Brain microvascular endothelial cell (primary cell): ENCODE measurements at regions not wholly inside any gene's neighbourhood (a gene's known extent, or its start where the extent isn't known, plus 50 kb on each side); places are given as distances from the start of the nearest gene placed in this dataset.

Experiments
- DNase-seq: peaks from one replicate; pipeline ENCODE4 v3.0.0-alpha.2; 2020
- H3K27ac ChIP-seq: fragments of 250-450 bp; sonication (Bioruptor Pico); 2 replicates; pipeline ENCODE4 v1.5.1; 2020; ENCODE audit warnings: mild to moderate bottlenecking, moderate library complexity
- H3K27me3 ChIP-seq: fragments of 250-450 bp; sonication (Bioruptor Pico); replicated peaks from 2 replicates; pipeline ENCODE4 v1.5.1; 2020; ENCODE audit warnings: mild to moderate bottlenecking
- H3K36me3 ChIP-seq: fragments of 250-450 bp; sonication (Bioruptor Pico); replicated peaks from 2 replicates; pipeline ENCODE4 v1.5.1; 2020; ENCODE audit warnings: mild to moderate bottlenecking
- H3K4me3 ChIP-seq: 2 replicates; pipeline ENCODE4 v1.5.1; 2011; ENCODE audit warnings: low read depth, mild to moderate bottlenecking, control low read depth, low read length, moderate library complexity
- CTCF ChIP-seq: IDR thresholded peaks from 2 replicates; pipeline ENCODE4 v1.5.1; 2011; ENCODE audit warnings: low read depth, mild to moderate bottlenecking, moderate library complexity, low read length, control low read depth, inconsistent platforms; ENCODE audit errors: missing control alignments
- in situ Hi-C: cut with HindIII; loops from 2 replicates; pipeline ENCODE4 v1.10.0; 2017; ENCODE audit warnings: low sequenced_read_pairs, low pct_ligation_motif_present

DNA sequence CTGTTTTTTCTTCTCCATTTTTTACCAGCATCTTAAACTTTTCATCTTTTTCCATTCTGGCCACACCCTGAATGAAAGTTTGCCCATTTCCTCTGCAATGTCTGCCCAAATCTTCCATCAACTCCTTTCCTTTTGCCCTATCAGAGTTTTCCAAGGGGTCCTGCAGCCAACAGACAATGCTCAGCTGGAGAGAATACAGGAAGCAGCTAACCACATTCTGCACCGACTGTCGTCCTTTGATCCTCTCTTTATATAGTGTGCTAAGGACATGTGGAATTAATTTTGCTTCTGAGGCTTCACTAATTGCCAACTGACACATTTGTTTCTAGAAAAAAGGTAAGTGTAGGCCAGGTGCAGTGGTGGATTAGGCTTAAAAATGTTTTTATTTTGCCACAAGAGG, 50.5 kb upstream of the DLX2 start:
- Histone ChIP-seq H3K36me3 (no peaks in the 10 kb centered on the region), H3K27ac (no peak overlapping the region), H3K4me3 (no peak overlapping the region), H3K27me3 (no peaks in the 10 kb centered on the region)
- no peak for DNase-seq
- in situ Hi-C loops, result no loop called here
- no peak for TF ChIP-seq CTCF

- Histone ChIP-seq H3K36me3 (no peaks in the 10 kb centered on the region), H3K27me3 (no peaks in the 10 kb centered on the region), H3K27ac (no peak overlapping the region), H3K4me3 (no peak overlapping the region)
- in situ Hi-C loops, result no loop called here
- no peak for TF ChIP-seq CTCF
- DNase-seq, result no peak
Measured at GRCh38 chr2:172153757-172154156, 51.1 kb upstream of the DLX2 start.

DNA sequence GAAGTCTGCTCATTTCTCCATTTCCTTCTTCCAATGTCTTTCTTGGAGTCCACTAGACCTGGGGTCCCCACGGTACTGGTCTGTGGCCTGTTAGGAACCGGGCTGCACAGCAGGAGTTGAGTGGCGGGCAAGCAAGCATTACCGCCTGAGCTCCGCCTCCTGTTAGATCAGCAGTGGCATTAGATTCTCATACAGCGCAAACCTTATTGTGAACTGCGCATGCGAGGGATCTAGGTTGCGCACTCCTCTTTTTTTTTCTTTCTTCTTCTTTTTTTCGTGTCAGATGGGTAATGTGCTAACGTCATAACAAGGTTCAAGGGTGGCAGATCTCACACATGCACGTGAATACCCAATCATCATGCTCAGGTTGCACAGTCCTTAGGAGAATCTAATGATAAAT, 53.1 kb upstream of the DLX2 start:
- H3K36me3 ChIP-seq, result no peaks in the 10 kb centered on the region
- no peak overlapping the region for H3K4me3 ChIP-seq
- no peak for DNase-seq
- TF ChIP-seq CTCF, result no peak
- H3K27ac ChIP-seq, result no peak overlapping the region
- H3K27me3 ChIP-seq, result no peaks in the 10 kb centered on the region
- in situ Hi-C loops, result no loop called here

DNA sequence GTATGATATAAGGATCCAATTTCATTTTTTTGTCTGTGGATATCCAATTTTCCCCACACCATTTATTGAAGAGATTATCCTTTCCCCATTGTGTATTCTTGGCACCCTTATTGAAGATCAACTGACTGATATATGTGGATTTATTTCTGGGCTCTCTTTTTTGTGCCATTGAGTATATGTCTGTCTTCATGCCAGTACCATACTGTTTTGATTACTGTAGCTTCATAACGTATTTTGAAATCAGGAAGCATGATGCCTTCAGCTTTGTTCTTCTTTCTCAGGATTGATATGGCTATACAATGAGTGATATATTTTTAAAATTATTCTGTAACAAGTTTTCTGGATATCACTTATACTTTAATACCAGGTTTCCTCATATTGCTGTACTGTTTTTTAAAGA, 58.1 kb upstream of the DLX2 start:
- no peak overlapping the region for H3K4me3 ChIP-seq

DNA sequence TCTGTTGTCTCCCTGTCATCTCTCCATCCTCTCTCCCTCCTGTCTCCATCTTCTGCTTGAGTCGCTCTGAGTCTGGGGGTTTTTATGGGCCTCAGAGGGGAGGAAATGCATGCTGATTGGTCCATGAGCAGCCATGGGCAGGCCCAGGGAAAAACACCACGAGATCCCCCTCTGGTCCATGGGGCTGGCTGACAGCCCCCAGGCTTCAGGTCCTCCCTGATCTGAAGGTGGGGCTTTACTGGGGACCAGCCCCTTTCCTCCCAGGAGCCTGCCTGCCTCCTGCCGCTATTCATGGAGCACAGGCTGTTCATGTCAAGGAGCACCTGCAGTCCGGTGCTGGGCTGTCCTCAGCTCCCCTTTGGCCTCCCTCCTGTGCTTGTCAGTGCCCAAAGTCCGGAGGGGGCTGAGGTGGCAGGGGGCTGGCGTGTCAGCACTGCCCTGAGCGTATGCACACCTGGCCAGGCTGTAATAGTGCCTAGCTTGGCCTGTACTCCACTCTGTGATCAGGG, 59.6 kb upstream of the DLX2 start:
- in situ Hi-C loops, result no loop called here
- DNase-seq, result no peak
- Histone ChIP-seq H3K27me3 (no peaks in the 10 kb centered on the region), H3K36me3 (no peaks in the 10 kb centered on the region), H3K27ac (no peak overlapping the region), H3K4me3 (no peak overlapping the region)
- TF ChIP-seq CTCF, result no peak

More for the DNA sequence above, 58.1 kb upstream of the DLX2 start:
- TF ChIP-seq CTCF, result no peak
- no peaks in the 10 kb centered on the region for H3K27me3 ChIP-seq
- DNase-seq, result no peak
- no peaks in the 10 kb centered on the region for H3K36me3 ChIP-seq
- in situ Hi-C loops, result no loop called here
- no peak overlapping the region for H3K27ac ChIP-seq

GRCh38 chr2:172162739-172163336, 60.1 kb upstream of the DLX2 start:
- H3K27me3 ChIP-seq, result no peaks in the 10 kb centered on the region
- H3K36me3 ChIP-seq, result no peaks in the 10 kb centered on the region
- TF ChIP-seq CTCF, result no peak
- no peak overlapping the region for H3K27ac ChIP-seq
- H3K4me3 ChIP-seq, result no peak overlapping the region
- in situ Hi-C loops, result no loop called here
- no peak for DNase-seq
